Tibial artery (tissue), 4 donors: ENCODE measurements at regions not wholly inside any gene's neighbourhood (a gene's known extent, or its start where the extent isn't known, plus 50 kb on each side); places are given as distances from the start of the nearest gene placed in this dataset.

ENCODE experiments used
- DNase-seq, 2 donors: peaks; one replicate each; pipeline ENCODE4 v3.0.0-alpha.2; 2019
- H3K27ac ChIP-seq, 2 donors: fragments of 200-600 bp; sonication (generic) in 1 of 2; 1 replicate in 1 of 2; 2 replicates in 1 of 2; pipeline ENCODE4 v1.5.1; 2018 to 2019; ENCODE audit warnings: mild to moderate bottlenecking in 1 of 2
- H3K27me3 ChIP-seq, 2 donors: fragments of 200-600 bp; sonication (generic) in 1 of 2; one replicate each; pipeline versions ENCODE4 v1.5.1 to v1.6.0; 2016 to 2019
- H3K36me3 ChIP-seq, 3 donors: fragments of 200-600 bp; sonication (generic) in 2 of 3; one replicate each; pipeline ENCODE4 v1.5.1; 2016 to 2019; ENCODE audit warnings: mild to moderate bottlenecking in 2 of 3
- H3K4me1 ChIP-seq, 4 donors: fragments of 200-600 bp; sonication (generic) in 2 of 4; 1 replicate in 3 of 4; 2 replicates in 1 of 4; pipeline ENCODE4 v1.5.1; 2016 to 2019
- H3K4me3 ChIP-seq, 2 donors: fragments of 200-600 bp; sonication (generic) in 1 of 2; 1 replicate in 1 of 2; 2 replicates in 1 of 2; pipeline ENCODE4 v1.5.1; 2018 to 2019; ENCODE audit warnings: mild to moderate bottlenecking in 2 of 2
- H3K9me3 ChIP-seq, 3 donors: fragments of 200-600 bp; sonication (generic) in 1 of 3; one replicate each; pipeline ENCODE4 v1.5.1; 2016 to 2019
- CTCF ChIP-seq, 2 experiments: fragments of 200-600 bp in 1 of 2; fragments of 450-650 bp in 1 of 2; IDR thresholded peaks; one replicate each; pipeline ENCODE4 v1.5.1; 2017 to 2019; ENCODE audit warnings: antibody characterized with exemption in 2 of 2, mild to moderate bottlenecking in 1 of 2, moderate library complexity in 1 of 2
- intact Hi-C: fragments of 100-400 bp; cut with DNase I; formaldehyde crosslinking; loops from one replicate; pipeline ENCODE4 v1.15.0; 2023; ENCODE audit warnings: low total_unique reads

- no peaks in the 10 kb centered on the region for H3K36me3 ChIP-seq
- intact Hi-C loops = no loop called here
- DNase-seq = no peak
- peaks cover 0 to 19% (median 8%) of the 10 kb centered on the region in 4 donors for H3K4me1 ChIP-seq
- no peak overlapping the region for H3K4me3 ChIP-seq
- no peak overlapping the region for H3K27ac ChIP-seq
- no peak for TF ChIP-seq CTCF (IDR thresholded peaks at IDR 0.05)
- H3K9me3 ChIP-seq = peaks cover 0 to 4% (median 0%) of the 10 kb centered on the region in 3 donors
- peaks cover 0 to 10% of the 10 kb centered on the region in 2 donors for H3K27me3 ChIP-seq
Measured at GRCh38 chr10:129277841-129278240, 189.2 kb upstream of the MGMT start.

GRCh38 chr10:129278686-129279085 is 188.4 kb upstream of the MGMT start:
- no peak for DNase-seq
- H3K9me3 ChIP-seq = peaks cover 0 to 4% (median 0%) of the 10 kb centered on the region in 3 donors
- H3K27ac ChIP-seq = no peak overlapping the region
- no peak for TF ChIP-seq CTCF (IDR thresholded peaks at IDR 0.05)
- H3K27me3 ChIP-seq = peaks cover 0 to 10% of the 10 kb centered on the region in 2 donors
- intact Hi-C loops = no loop called here
- H3K36me3 ChIP-seq = no peaks in the 10 kb centered on the region
- peaks cover 0 to 19% (median 8%) of the 10 kb centered on the region in 4 donors for H3K4me1 ChIP-seq
- H3K4me3 ChIP-seq = no peak overlapping the region

GRCh38 chr10:129279446-129280154 is 187.4 kb upstream of the MGMT start:
- DNase-seq = no peak
- no peak overlapping the region for H3K27ac ChIP-seq

GRCh38 chr10:129280155-129280502 is 186.9 kb upstream of the MGMT start:
- H3K36me3 ChIP-seq = no peaks in the 10 kb centered on the region
- TF ChIP-seq CTCF (IDR thresholded peaks at IDR 0.05) = no peak
- peaks cover 0 to 4% (median 0%) of the 10 kb centered on the region in 3 donors for H3K9me3 ChIP-seq
- DNase-seq = no peak
- intact Hi-C loops = no loop called here
- no peak overlapping the region for H3K4me3 ChIP-seq
- peaks cover 0 to 10% of the 10 kb centered on the region in 2 donors for H3K27me3 ChIP-seq
- H3K27ac ChIP-seq = no peak overlapping the region
- H3K4me1 ChIP-seq = peaks cover 0 to 19% (median 8%) of the 10 kb centered on the region in 4 donors

More at GRCh38 chr10:129279446-129280154, 187.4 kb upstream of the MGMT start:
- intact Hi-C loops = no loop called here
- Histone ChIP-seq H3K4me3 (no peak overlapping the region), H3K9me3 (peaks cover 0 to 4% (median 0%) of the 10 kb centered on the region in 3 donors), H3K36me3 (no peaks in the 10 kb centered on the region), H3K27me3 (peaks cover 0 to 10% of the 10 kb centered on the region in 2 donors), H3K4me1 (peaks cover 0 to 19% (median 8%) of the 10 kb centered on the region in 4 donors)
- no peak for TF ChIP-seq CTCF (IDR thresholded peaks at IDR 0.05)

- peaks cover 0 to 4% (median 0%) of the 10 kb centered on the region in 3 donors for H3K9me3 ChIP-seq
- no peak overlapping the region for H3K27ac ChIP-seq
- no peak for TF ChIP-seq CTCF (IDR thresholded peaks at IDR 0.05)
- H3K4me3 ChIP-seq = no peak overlapping the region
- H3K27me3 ChIP-seq = peaks cover 0 to 6% of the 10 kb centered on the region in 2 donors
- intact Hi-C loops = no loop called here
- H3K36me3 ChIP-seq = no peaks in the 10 kb centered on the region
- peaks cover 0 to 19% (median 8%) of the 10 kb centered on the region in 4 donors for H3K4me1 ChIP-seq
- no peak for DNase-seq
Measured at GRCh38 chr10:129280908-129281586, 186.0 kb upstream of the MGMT start.
